GM19035 (cell line): ENCODE measurements at regions not wholly inside any gene's neighbourhood (a gene's known extent, or its start where the extent isn't known, plus 50 kb on each side); places are given as distances from the start of the nearest gene placed in this dataset.

ENCODE experiments used
- ATAC-seq: cut with Tn5 transposase; IDR thresholded peaks from one replicate; pipeline ENCODE4 v1.9.1; 2021; ENCODE audit not compliant: unreplicated experiment

DNA sequence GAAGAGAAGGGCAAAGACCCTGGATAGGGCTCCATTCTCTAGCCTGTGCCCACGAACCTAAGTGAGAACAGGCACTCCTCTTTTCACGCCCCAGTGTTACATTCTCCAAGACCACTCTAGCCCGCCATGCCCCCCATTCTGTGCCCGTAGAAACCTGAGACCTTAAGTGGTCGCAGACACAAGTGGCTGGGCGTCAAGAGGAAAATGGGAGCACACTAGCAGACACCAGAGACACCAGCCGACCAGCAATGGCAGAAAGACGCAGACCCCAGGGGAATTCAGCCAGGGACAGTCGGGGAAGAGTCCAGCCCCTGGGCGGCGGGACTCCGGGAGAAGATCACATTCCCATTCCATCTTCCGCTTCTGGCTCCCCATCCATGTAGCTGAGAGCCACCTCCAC lies 2027.9 kb downstream of the PCDH7 start:
- ATAC-seq = no peak

GRCh38 chr4:32748498-32748897 lies 2028.3 kb downstream of the PCDH7 start:
- ATAC-seq = no peak

DNA sequence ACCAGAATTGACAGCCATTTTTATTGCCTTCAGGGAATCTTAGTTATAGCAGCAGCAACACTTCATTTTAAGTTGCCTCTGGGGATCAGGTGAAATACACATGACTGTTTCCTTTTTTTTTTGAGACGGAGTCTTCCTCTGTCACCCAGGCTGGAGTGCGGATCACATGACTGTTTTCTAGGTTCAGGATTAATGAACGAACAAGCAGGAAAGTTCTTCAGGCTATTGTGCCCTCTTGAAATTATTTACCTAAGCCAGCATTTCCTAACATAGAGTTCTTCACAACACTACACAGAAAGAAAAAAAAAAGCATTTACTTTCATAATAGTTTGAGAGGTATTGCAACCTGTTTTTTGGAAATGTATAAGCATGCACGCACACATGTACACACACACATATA lies 2032.8 kb downstream of the PCDH7 start:
- ATAC-seq = no peak

DNA sequence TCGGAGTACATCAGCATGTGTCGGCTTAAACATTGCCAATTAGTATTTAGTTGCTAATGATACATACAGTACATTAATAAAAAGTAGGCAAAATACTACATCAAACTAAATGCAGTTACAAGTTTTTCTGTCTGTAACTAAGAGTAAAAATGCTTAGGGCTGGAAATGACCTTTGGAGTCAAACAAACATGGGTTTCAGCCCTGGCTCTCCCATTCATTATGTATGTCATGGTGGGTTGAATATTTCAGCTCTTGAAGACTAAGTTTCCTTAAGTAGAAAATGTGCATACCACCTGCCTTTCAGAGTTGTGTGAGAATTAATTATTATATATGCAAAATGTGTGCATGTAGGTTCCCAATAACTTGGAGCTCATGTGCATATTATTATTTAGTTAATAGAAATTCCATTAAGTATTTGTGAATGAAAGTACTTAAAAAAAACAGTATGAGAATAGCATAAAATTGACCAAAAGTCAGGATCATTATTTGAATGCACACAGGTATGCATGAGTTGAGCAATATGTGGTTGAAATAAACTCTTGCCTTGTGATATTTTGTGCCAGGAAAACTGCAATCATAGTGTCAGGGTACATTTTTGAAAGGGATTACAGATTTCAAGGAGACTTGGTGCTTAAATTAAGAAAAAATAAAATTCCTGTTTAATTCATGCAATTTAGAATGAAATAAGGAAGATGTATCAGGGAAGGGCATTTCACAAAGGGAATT lies 2048.7 kb downstream of the PCDH7 start:
- ATAC-seq = no peak

DNA sequence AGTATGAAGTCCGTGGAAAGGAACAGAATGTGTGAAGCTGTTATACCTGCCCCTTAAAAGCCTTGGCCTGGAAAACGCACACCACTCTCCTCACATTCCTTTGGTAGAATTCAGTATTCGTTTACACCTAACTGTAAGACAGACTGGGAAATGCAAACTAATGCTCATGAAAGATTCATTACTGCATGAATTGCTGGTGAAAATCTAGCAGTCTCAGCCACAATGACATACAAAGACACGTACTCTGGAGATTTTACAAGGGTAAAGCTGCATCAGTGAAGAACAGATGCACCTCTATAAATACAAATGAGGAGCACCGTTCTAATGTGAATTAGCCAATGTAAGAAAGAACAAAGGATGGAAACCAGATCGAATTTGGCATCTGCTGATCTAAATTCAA lies 2051.3 kb downstream of the PCDH7 start:
- no peak for ATAC-seq

DNA sequence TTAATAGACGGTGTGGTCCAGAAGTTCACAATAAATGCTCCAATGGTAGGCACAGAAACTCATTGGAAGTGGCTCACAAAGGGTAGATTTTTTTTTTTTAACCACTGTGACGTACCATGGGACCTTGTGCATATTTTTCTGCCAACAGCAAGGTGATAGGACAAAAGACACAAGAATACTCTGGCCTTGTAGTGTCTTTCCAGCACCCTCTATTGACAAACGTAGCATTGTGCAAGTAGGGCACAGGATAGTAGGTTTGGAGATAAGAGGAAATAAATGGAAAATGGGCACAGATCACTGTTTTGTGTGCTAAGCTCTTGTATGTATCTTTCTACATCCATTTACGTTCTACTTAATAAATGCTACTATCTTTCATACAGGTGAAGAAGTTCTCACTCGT lies 2054.9 kb downstream of the PCDH7 start:
- ATAC-seq = no peak

- no peak for ATAC-seq
Observed at GRCh38 chr4:32776435-32777203, 2056.4 kb downstream of the PCDH7 start.

GRCh38 chr4:32778025-32778424 lies 2057.9 kb downstream of the PCDH7 start:
- ATAC-seq = no peak

DNA sequence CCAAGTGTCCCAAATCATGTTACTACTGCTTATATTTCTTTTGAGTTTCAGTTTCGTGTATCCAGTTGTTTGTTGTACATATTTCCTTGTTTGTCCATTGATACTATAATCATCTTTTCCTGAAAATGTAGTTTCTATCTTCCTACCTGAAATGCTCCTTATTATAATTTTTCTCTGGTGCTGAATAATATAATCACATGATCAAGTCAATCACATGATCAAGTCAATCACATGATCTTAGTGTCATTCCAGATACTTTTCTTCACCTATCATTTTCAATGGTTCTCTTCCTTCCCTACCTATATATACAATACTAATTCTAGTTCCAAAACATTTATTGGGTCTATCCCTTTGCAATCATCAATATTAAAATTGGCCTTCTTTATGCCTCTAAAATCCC lies 2058.8 kb downstream of the PCDH7 start:
- ATAC-seq = no peak

GRCh38 chr4:32789026-32789608 lies 2068.9 kb downstream of the PCDH7 start:
- ATAC-seq = no peak

DNA sequence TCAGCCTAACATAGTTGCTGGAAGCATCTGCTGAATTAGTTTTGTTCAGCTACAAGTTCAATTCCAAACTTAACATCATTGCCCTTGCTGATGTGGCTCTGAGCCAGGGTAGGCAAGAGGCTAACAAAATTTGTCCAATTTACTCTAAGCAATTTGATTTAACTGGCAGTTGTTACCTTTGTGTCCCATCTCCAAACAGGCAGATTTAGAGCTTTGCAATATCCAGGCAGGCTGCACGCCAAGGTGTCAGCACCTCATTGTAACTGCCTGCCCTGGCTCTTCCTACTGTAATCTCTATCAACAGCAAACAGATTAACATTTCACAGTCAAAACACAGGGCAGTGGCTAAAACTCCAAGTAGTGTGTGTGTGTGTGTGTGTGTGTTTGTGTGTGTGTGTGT lies 2070.6 kb downstream of the PCDH7 start:
- ATAC-seq = no peak

DNA sequence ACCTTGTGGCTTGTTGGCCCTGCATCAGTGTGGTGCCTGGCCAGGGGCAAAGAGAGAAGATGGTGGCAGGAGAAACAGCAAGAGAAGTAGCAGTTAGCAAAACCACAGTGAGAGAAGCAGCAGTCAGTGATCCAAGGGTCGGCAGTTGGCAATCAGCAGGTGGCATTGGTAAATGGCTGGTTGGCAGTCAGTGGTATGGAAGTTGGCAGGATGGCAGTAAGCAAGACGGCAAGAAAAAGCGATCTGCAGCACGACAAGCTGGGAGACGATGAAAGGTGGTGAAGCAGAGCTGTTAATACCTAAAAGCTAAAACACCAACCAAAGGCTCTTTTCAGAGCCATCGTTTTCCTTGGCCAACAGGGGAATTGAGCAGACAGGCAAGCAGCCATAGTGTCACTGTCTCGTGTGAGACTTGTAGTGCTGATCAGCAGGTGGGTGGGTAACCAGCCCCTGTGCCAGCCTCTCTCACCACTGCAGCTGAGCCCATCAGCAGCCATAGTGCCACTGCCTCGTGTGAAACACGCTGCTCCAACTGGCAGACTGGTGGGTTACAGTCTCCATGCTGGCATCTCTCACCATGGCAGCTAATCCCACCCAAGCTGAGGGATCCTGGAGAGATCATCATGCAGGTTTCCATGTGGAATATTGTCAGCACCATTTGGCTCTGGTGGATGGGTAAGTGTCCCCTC lies 2078.4 kb downstream of the PCDH7 start:
- ATAC-seq = no peak

- no peak for ATAC-seq
Observed at GRCh38 chr4:32824336-32824735, 2104.2 kb downstream of the PCDH7 start.

DNA sequence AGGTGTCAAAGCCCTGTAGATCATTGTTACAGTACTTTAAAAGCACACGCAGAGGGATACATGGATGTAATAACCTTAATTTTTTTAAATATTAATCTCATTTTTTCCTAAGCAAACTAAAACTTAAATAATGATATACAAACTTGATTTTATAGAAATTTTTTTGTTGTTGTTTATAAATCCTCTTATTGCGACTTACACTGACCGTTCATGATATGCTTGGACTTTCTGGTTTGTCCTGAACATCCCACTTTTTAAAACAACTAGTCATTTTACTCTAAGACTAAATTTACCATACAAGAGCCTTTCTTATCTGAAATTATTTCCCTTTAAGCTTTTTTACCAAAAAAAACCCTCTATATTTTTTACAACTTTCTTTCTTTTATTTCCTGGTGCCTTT lies 2106.0 kb downstream of the PCDH7 start:
- ATAC-seq = no peak

GRCh38 chr4:32830160-32830559 lies 2110.0 kb downstream of the PCDH7 start:
- no peak for ATAC-seq

DNA sequence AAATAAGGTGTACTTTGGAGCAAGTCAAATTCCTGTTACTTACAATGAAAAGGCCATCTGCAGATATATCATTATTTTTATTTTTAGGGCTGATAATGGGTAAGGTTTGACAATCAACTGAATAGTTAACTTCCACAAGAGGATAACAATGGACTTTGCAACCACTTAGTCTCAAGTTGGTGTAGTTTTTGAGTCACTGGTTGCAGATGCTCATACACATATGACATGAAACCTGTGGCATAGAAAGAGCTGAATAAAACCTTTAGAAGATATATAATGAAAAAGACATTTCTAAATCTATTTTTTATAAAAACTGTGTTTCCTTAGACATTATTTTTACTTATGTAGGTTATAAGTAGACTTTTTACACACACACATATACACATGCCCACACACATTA lies 2110.9 kb downstream of the PCDH7 start:
- no peak for ATAC-seq

- ATAC-seq = no peak
Observed at GRCh38 chr4:32840461-32841189, 2120.5 kb downstream of the PCDH7 start.

DNA sequence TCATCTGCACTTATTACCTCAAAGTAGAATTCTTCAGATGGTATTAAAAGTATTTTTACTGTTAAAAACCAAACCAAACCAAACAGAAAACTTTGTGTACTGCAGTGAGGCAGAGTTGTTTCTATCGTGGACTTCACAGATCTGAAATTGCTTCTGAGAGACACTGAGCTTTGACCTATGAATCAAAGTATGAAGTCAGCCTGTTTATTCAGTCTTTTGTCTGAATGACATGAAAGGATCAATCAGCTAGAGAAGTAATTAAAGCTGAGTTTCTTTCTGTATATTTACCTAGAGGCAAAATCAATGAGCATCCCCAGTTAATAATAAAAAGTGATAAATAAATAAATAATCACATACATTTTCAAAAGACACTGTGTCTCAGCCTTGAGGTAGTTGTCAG lies 2121.0 kb downstream of the PCDH7 start:
- no peak for ATAC-seq

- no peak for ATAC-seq
Observed at GRCh38 chr4:32847461-32847860, 2127.3 kb downstream of the PCDH7 start.

DNA sequence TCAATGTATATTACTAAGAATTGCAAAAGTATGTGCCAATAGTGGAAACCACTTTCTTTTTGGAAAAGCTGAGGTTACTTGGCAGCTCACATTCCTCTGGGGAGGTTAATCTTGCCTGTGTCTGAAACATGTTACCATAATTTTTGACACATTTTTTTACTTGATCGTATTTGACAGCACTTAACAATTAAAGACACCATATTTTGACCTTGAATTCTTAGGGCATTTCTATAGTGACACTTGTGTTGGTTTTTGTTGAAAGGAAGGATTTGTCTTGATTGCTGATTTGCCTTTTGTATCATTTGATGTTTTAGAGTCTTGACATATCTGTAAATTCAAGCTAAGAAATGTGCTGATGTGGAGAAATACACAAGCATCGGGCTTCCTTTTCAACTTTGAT lies 2135.5 kb downstream of the PCDH7 start:
- no peak for ATAC-seq

GRCh38 chr4:32858361-32858760 lies 2138.2 kb downstream of the PCDH7 start:
- ATAC-seq = no peak
